DMS 273 (cell line): ENCODE measurements at regions not wholly inside any gene's neighbourhood (a gene's known extent, or its start where the extent isn't known, plus 50 kb on each side); places are given as distances from the start of the nearest gene placed in this dataset.

ENCODE experiments used
- DNase-seq: peaks from one replicate; lab custom pipeline; 2025; ENCODE audit not compliant: unreplicated experiment; lab: John Stamatoyannopoulos, UW

DNA sequence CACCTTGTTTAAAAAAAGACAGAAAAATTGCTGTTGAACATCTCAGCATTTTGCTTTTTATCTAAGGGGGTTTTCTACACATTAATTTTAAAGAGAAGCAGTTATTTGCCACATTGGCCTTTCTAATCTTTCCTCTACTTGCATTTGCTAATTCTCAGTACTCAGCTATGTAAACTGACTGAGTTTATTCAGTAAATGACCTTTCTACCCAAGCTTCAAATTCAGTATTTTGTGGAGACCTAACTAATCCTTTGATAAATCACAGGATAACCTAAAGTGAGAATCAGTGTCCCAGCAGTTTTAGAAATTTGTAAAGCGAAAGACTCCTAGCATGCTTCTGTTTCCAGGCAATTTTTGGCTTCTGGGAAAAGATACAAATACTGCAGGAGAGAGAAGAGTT, 288.4 kb downstream of the ASXL3 start:
- DNase-seq, result no peak

DNA sequence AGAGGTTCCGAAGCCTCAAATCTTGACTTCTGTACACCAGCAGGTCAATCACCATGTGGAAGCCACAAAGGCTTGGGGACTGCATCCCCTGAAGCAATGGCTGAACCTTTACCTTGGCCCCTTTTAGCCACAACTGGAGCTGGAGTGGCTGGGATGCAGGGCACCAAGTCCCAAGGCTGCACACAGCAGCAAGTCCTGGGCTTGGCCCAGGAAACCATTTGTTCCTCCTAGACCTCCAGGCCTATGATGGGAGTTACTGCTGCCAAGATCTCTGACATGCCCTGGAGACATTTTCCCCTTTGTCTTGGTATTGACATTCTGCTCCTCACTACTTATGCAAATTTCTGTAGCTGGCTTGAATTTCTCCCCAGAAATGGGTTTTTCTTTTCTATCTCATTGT, 285.9 kb downstream of the ASXL3 start:
- no peak for DNase-seq

DNA sequence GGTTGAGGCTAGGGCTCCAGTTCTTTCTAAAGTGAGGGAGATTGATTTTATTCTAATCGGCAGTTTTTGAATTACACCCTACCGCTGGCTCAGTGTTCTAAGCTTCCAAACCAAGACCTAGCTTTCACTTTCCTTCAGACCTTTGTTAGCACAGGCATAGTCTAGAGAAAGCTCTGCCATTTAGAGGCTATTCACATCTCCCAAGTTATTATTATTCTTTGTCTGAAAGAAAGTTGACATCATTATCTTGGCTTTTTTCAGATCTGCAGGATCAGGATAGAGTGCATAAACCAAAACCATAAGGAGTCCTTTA, 276.8 kb downstream of the ASXL3 start:
- no peak for DNase-seq

DNA sequence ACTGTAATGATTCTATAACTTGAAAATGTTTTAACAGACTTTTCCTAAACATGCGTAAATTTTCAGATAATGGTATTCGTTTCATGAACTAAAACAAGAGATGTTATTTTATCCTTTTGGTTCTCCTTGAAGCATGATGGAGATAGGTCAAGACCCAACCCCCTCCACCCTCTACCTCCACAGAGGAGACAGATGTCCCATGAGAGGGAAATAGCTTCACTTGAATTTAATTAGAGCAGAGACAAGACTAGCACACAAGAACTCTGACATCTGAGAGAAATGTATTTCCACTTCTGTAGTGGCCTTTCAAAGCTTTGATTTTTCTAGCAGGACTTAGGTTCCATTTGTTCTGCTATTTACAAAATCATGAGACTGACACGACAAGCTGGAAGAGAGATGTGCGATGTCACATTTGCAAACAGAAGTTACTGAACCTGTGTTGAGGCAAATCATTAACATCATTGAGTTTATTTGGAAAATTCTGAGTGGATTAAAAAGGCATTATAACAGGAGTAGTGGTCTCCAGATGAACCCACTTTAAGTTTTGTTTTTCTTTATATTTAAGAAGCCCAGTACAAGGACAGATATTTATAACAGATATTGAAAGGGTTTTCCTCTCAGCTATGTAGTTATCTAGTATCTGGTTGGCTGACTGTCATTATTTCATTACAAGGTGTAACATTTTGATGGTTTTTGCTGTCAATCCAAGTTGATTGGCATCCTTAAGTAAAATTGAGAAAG, 276.2 kb downstream of the ASXL3 start:
- no peak for DNase-seq

DNA sequence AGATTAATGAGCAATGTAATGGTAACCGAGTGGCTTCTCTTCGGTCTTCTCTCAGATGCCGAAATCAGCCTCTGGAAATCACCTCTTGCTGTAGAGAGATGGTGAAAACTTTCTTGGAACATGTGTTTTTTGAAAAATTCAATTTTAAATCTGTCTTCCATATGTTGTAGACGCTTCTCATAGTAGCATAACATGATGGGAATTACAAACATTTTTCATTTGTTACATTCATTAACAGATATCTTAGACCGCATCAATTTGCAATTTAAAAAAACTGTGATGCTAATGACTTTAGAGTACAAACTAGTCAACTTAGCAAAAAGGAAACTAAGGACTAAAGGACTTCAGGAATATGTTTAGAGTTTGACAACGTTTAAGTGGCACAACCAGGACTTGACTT, 275.2 kb downstream of the ASXL3 start:
- no peak for DNase-seq

DNA sequence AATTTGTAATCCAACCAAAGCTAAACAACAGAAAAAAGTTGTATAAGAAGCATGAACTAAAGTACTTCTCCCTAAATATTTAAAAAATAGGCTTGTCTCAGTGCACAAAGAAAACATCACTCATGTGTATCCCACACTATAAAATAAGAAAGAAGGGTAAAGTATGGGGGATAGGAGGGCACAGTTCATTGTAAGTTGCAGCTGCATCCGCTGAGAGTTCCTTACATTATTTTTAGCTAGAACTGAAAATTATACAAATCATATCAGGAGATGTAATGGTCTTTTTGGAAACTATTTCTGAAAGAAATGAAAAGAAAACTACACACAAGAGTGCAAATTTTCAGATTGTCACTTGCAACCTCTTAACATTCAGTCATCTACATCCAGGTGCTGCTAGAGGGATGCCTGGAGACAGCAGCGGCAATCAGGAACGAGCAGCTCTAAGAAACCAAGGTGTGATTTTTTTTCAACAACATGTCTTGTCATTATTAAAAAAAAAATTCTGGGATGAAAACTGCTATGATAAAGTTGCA, 273.6 kb downstream of the ASXL3 start:
- DNase-seq, result no peak

DNA sequence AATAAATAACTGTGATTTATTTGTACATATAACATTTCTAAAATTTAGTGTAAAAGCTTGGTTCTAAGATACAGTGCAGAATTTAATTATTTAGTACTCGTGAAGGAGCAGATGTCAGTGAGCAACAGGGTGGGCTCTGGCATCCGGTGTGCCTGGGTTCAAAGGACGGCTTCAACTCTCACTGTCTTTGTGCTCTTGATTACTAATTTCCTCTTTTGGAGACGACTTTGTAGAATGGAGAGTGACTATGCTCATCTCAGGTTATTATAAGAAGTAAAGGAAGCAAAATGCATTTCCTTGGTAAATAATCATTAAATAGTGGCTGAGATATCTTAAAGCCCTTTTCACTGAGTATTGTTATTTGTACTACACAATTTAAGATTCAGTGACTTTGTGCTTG, 271.7 kb downstream of the ASXL3 start:
- no peak for DNase-seq

DNA sequence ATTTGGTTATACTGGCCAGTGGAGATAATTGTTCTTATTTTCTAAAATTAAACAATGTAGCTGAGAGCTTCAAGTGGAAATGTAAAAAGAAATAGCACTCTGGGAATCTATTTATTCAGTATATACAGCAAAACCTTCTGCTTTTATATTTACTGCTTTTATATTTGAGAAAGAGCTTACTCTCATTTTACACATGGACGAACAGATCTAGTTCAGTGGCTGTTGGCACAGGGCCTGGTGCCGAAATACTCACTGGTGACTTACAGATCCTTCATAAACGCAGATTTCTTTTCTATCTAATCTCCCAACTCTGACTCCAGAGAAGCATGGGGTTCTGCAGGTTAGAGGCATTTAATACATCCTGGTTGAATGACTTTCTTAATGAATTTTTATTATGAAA, 266.2 kb downstream of the ASXL3 start:
- no peak for DNase-seq

DNA sequence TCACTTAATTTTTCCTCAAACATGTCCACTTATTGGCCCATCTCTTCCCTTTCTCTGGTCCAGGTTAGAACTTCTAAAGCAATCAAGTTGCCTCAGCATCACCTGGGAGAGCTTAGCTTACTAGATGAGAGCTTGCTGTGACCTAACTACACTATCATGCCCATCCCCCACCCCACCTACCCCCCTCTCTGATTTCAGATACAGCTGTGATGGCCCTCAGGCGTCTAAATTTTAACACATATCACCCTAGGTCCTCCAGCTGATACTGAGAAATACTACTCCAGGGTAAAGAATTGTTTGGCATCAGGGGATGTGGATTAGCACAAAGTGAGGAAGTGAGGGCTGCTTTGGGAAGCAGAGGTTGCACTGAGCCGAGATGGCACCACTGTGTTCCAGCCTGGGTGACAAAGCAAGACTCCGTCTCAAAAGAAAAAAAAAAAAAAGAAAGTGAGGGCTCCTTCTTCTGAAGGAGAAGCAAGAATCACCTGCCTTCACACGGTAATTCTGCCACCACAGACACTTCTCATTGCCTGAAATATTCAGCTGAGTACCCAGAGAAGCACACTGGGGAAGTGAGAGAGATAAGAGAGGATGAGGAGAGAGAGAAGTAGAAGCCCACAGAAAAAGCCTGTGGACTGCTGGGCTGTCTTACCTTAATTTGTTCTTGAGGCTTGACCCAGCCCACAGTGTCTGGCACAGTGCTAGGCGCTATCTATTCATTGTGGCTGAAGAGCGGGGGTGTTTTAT, 263.4 kb downstream of the ASXL3 start:
- no peak for DNase-seq

DNA sequence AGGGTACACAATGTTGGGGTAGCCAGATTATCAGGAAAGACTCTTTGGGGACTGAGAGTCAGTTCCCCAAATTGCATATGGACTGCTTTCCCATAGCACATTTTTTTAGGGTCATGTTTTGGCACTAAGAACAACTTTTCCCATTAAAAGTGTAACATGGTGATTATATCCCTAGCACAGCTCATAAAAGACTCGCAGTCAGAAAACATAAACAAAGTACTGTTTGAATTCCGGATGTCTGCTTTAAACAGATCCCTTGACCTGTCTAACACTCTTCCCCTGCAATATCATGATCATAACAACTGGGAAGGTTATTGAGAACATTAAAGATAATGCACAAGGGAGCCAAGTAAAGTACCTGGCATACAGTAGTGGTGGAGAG, 262.2 kb downstream of the ASXL3 start:
- DNase-seq, result no peak

DNA sequence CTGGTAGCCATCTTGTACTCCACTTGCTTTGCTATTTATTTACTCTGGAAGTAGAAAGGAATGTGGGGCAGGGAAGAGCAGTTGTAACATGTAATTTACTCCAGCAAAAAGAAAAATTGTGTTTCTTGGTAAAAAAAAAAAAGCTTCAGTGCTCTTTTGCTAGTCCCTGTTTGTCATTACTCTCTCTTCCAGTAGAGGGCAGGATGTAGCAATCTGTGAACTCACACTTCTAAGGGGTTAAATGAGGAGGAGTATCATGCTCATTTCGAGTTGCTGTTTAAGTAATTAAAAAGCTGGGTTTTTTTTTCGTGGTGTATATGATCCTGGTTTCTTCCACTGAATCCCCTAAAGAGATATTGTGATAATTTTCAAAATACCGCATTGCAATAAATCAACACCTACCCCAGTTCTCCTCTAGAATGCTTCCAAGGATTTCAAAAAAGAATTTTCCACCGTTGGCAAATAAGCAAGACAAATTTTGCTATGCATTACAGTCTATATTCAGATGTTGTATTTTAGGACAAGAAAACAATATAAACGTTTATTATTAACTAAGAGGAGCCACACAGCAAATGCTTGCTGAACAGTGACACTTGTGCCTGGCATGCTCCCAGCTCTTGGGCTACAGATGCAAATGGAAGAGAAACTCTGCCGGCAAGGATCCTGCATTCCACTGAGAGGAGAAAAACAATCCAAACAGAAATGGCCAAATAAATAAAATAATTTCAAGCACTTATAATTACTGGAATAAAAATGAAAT, 261.6 kb downstream of the ASXL3 start:
- DNase-seq, result peak; percentile 78

DNA sequence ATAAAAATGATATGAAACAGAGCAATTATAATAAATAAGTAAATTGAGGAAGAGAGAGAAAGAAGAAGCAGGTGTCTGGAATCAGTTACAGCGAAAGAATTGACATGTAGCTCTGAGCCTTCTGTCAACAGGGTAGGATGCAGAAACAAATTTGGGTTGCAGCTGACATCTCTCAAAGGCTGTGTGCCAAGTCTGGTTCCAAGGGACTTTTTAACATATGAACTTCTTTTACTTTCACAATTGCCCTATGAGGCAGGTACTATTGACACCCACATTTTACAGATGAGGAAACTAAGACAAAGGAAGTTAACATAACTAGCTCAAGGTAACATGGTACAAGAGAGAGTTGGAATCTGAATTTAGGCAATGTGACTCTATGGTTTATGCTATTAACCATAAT, 260.0 kb downstream of the ASXL3 start:
- no peak for DNase-seq

DNA sequence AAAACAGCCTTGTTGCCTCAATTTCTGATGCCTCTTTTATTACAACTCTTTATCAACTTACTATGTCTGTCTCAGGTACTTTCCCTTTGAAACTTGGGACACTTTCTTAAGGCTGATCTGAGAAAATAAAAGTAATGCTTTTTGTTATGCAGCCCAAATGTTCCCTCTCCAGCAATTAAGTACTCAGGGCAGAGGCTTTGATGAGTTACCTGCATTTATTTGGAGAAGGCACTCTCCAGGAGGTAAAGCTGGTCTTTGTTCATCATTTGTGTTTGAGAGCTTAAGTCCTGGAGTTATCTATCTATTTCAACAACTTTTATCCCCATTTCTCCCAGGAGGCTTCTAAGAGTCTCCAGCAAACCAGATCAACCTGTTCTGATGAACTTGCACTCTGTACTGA, 259.2 kb downstream of the ASXL3 start:
- DNase-seq, result no peak

DNA sequence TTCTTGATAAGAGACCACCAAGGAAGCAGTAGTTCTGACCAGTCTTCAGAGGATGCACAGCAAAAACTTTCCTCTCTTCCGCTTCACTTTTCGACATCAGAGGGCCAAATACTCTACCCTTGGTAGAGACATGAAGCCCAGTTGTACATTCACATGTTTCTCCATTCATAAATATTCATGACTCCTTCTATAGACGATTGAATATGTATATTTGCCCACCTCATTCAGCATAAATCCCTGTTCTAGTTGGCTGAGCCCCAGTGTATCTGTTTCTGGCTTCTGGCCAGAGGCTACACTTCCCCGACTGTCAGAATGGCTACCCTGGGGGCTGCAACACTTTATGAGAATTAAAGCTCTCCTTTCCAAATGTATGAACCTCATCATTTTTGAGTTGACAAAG, 258.5 kb downstream of the ASXL3 start:
- no peak for DNase-seq

DNA sequence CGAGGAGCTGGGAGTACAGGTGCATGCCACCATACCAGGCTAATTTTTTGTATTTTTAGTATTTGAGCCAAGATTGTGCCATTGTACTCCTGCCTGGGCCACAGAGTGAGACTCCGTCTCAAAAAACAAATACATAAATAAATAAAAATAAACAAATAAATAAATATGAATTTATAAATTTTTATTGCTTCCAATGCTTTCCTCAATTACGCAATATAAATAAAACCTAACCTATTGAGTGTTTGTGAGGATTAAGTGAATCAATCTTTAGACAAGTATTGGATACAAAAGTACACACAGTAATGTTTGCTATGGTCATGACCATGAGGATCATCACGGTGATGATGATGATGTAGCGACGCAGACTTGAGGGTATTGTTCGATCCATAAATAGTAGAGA, 257.4 kb downstream of the ASXL3 start:
- no peak for DNase-seq

DNA sequence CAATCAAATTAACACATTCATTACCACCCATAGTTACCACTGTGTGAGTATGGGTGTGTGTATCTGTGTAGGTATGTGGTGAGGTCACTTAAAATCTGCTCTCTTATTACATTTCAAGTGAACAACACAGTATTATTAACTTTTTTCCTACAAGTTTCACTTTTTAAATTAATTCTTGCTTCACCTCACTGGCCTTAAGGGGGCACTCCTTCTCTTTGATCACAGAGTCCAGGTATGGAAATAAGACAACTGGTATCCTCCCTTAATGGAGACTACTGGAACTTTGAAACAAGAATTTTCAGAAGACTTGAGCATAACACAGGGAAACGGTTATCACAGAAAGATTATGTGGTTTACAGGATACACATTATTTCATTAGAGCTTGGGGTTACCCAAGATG, 255.8 kb downstream of the ASXL3 start:
- DNase-seq, result no peak

DNA sequence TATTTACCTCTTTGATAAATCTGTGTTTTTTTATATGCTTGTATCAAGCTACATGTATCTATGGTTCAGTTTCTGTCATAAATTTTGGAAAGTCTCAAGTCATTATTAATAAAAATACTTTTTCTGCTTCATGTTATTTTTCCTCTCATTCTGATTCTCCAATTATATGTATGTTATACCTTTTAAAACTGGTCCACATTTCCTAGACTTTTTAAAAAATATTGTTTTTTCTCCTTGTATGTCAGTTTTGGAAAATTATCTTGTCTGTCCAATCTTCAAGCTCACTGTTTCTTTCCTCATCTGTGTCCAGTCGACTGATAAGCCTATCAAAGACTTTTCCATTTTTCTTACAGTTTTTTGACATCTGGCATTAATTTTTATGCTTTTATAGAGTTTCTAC, 253.4 kb downstream of the ASXL3 start:
- DNase-seq, result no peak

DNA sequence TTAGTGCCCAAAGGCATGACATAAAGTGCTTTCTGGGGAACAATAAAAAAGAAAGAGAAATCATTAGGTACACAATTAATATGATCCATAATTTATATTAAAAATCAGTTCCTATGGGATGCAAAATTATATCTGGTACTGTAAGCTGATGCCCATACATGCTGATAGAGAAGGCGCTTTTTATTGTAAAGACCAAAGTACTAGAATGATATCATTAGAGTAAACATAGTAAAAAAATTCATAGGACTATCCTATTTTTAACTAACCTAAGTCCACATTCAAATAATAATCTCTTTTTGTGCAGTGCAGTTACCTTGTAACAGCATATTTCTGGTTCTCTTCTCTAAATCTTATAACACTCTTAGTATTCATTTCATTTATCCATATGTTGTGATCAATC, 252.2 kb downstream of the ASXL3 start:
- DNase-seq, result no peak

DNA sequence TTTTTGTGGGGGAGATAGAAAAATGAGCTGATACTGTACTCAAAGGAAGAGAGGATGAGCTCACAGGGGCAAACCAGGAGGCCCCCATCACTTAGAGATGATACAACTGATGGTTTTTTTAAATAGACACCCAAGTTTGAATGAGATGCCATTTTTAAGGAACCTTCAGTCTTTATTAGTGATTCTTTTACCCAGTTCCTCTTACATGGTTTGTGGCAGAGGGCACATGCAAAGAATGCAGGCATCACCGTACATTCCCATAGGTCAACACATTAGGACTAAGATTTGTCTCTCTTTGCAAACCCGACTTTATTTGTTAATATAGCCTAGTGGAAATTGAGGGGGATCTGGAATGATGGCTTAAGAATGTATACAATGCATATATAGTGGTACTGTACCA, 250.9 kb downstream of the ASXL3 start:
- no peak for DNase-seq

DNA sequence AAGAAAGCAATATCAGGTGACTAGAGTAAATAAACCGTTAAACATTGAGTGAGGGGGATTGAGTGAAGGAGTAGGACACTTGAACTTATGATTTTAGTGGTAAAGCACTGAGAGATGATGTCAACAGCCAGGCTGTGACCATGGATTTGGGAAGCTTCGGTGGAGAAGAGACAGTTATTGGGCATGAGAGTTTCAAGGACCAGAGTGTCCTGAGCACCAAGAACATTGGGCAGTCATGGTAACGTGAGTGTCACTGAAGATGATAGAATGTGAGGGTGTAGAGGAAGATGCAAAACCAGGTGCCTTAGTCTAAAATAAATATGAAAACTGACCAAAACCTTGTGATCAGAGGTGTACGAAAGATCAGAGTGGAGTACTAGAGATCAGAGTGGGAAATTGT, 248.1 kb downstream of the ASXL3 start:
- DNase-seq, result no peak

DNA sequence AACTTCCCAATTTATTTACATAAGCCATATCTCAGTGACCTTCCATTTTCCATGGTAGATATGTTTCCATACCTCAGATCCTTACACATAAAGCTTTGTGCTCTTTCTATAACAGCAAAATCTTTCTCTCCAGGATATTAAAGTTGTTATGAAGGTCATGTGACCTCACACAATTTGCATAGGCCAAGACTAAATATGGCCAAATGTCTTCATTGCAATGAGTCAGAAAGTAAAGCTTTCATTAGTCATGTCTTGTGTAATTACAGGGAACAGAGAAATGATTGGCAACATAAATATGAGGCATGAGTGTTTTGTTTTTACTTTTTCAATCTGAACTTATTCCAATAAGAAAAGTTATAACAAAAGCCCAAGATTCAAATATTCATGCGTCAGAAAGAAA, 243.5 kb downstream of the ASXL3 start:
- no peak for DNase-seq
